ENCODE measurements at regions not wholly inside any gene's neighbourhood (a gene's known extent, or its start where the extent isn't known, plus 50 kb on each side); places are given as distances from the start of the nearest gene placed in this dataset.
A peak's percentile ranks its signal among the peaks of the same experiment; 100 is the strongest.

GRCh38 chr2:56127010-56127409 lies 56.8 kb upstream of the CCDC85A start:
- Histone ChIP-seq H3K27me3 (peaks cover 5% of the 10 kb centered on the region), H3K4me1 (replicated peaks in 1 of 2) (no peaks in the 10 kb centered on the region), H3K4me3 (no peak overlapping the region), H3K9me3 (replicated peaks in 1 of 3) (no peaks in the 10 kb centered on the region), H3K36me3 (replicated peaks in 1 of 2) (no peaks in the 10 kb centered on the region), H3K27ac (no peak overlapping the region)
- DNase-seq = no peak
- intact Hi-C loops (cut with DNase I) = loop anchor here in 1 of 2 donors (10.0 kb wide), 1 partner anchor 402 kb away; no protein-coding TSS in a partner anchor
- no peak for TF ChIP-seq POLR2A (IDR thresholded peaks at IDR 0.05)
- TF ChIP-seq, protein P1, sequence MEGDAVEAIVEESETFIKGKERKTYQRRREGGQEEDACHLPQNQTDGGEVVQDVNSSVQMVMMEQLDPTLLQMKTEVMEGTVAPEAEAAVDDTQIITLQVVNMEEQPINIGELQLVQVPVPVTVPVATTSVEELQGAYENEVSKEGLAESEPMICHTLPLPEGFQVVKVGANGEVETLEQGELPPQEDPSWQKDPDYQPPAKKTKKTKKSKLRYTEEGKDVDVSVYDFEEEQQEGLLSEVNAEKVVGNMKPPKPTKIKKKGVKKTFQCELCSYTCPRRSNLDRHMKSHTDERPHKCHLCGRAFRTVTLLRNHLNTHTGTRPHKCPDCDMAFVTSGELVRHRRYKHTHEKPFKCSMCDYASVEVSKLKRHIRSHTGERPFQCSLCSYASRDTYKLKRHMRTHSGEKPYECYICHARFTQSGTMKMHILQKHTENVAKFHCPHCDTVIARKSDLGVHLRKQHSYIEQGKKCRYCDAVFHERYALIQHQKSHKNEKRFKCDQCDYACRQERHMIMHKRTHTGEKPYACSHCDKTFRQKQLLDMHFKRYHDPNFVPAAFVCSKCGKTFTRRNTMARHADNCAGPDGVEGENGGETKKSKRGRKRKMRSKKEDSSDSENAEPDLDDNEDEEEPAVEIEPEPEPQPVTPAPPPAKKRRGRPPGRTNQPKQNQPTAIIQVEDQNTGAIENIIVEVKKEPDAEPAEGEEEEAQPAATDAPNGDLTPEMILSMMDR (IDR thresholded peaks at IDR 0.05) = no peak
- WGBS, 4 donors = 45 to 61% (median 55%) methylated on average over 1 of the region's 1 CpG

- no peaks in the 10 kb centered on the region for H3K36me3 ChIP-seq (replicated peaks in 1 of 2)
- no peaks in the 10 kb centered on the region for H3K4me1 ChIP-seq (replicated peaks in 1 of 2)
- 41 to 49% (median 49%) methylated on average over 6 of the region's 6 CpGs for WGBS, 4 donors
- H3K4me3 ChIP-seq = no peak overlapping the region
- H3K27ac ChIP-seq = no peak overlapping the region
- peak in 2 of 7 donors; percentile 16 to 77 for DNase-seq
- no peaks in the 10 kb centered on the region for H3K9me3 ChIP-seq (replicated peaks in 1 of 3)
- peaks cover 5% of the 10 kb centered on the region for H3K27me3 ChIP-seq
- TF ChIP-seq POLR2A (IDR thresholded peaks at IDR 0.05) = no peak
- TF ChIP-seq, protein P1 (IDR thresholded peaks at IDR 0.05) = no peak
- intact Hi-C loops (cut with DNase I) = loop anchor here in 1 of 2 donors (10.0 kb wide), 1 partner anchor 403 kb away; no protein-coding TSS in a partner anchor
Observed at GRCh38 chr2:56127463-56128152, 56.2 kb upstream of the CCDC85A start.

- Histone ChIP-seq H3K4me3 (no peak overlapping the region), H3K27ac (no peak overlapping the region), H3K4me1 (replicated peaks in 1 of 2) (no peaks in the 10 kb centered on the region), H3K36me3 (replicated peaks in 1 of 2) (no peaks in the 10 kb centered on the region), H3K27me3 (peaks cover 5% of the 10 kb centered on the region), H3K9me3 (replicated peaks in 1 of 3) (no peaks in the 10 kb centered on the region)
- DNase-seq = no peak
- intact Hi-C loops (cut with DNase I) = loop anchor here in 1 of 2 donors (10.0 kb wide), 1 partner anchor 403 kb away; no protein-coding TSS in a partner anchor
- TF ChIP-seq, protein P1 (IDR thresholded peaks at IDR 0.05) = no peak
- TF ChIP-seq POLR2A (IDR thresholded peaks at IDR 0.05) = no peak
- WGBS, 4 donors = 72 to 81% (median 79%) methylated on average over 3 of the region's 3 CpGs
Observed at GRCh38 chr2:56128235-56128634, 55.6 kb upstream of the CCDC85A start.

- Histone ChIP-seq H3K4me3 (no peak overlapping the region), H3K36me3 (replicated peaks in 1 of 2) (no peaks in the 10 kb centered on the region), H3K27ac (no peak overlapping the region), H3K9me3 (replicated peaks in 1 of 3) (no peaks in the 10 kb centered on the region), H3K27me3 (peaks cover 5% of the 10 kb centered on the region), H3K4me1 (replicated peaks in 1 of 2) (no peaks in the 10 kb centered on the region)
- peak in 3 of 7 donors; percentile 14 to 26 (median 22) for DNase-seq
- no peak for TF ChIP-seq POLR2A (IDR thresholded peaks at IDR 0.05)
- TF ChIP-seq, protein P1 (IDR thresholded peaks at IDR 0.05) = peak in 5 of 6 experiments; percentile 28 to 49 (median 35)
- WGBS, 4 donors = 59 to 72% (median 67%) methylated on average over 5 of the region's 5 CpGs
- intact Hi-C loops (cut with DNase I) = loop anchor here in 1 of 2 donors (5.0 kb wide), 1 partner anchor 413 kb away; no protein-coding TSS in a partner anchor
Observed at GRCh38 chr2:56130463-56131070, 53.2 kb upstream of the CCDC85A start.

Data from adrenal gland (tissue), 9 donors.